ENCODE measurements at regions not wholly inside any gene's neighbourhood (a gene's known extent, or its start where the extent isn't known, plus 50 kb on each side); places are given as distances from the start of the nearest gene placed in this dataset.

DNA sequence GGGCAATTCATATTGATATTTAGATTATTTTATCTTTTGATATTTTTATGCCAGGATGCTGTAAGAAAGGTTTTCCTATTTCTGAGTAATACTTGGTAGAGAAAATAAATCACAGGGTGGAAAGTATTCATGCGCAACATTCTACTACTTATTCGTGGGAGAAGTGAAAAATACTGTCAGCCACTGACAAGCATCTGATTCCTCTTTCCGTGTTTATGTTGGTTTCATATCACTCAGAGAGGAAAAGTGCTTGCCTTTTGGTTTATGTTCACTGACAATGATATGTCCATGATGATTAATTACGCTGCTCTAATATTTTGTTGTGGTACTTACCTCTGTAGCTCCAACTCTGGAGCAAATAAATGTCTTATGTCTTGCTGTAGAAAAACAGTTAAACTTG, 429.4 kb downstream of the EDEM1 start:
- Histone ChIP-seq H3K27ac (no peak overlapping the region), H3K4me1 (no peaks in the 10 kb centered on the region), H3K9me3 (peaks cover 0 to 7% (median 0%) of the 10 kb centered on the region in 11 donors), H3K4me3 (no peak overlapping the region), H3K27me3 (no peaks in the 10 kb centered on the region), H3K36me3 (no peaks in the 10 kb centered on the region)
- TF ChIP-seq, protein P1, sequence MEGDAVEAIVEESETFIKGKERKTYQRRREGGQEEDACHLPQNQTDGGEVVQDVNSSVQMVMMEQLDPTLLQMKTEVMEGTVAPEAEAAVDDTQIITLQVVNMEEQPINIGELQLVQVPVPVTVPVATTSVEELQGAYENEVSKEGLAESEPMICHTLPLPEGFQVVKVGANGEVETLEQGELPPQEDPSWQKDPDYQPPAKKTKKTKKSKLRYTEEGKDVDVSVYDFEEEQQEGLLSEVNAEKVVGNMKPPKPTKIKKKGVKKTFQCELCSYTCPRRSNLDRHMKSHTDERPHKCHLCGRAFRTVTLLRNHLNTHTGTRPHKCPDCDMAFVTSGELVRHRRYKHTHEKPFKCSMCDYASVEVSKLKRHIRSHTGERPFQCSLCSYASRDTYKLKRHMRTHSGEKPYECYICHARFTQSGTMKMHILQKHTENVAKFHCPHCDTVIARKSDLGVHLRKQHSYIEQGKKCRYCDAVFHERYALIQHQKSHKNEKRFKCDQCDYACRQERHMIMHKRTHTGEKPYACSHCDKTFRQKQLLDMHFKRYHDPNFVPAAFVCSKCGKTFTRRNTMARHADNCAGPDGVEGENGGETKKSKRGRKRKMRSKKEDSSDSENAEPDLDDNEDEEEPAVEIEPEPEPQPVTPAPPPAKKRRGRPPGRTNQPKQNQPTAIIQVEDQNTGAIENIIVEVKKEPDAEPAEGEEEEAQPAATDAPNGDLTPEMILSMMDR (IDR thresholded peaks at IDR 0.05): no peak
- intact Hi-C loops (cut with DNase I): no loop called here
- WGBS, 2 donors: 66 to 75% methylated on average over 4 of the region's 4 CpGs
- no peak for DNase-seq
- ATAC-seq: no peak

DNA sequence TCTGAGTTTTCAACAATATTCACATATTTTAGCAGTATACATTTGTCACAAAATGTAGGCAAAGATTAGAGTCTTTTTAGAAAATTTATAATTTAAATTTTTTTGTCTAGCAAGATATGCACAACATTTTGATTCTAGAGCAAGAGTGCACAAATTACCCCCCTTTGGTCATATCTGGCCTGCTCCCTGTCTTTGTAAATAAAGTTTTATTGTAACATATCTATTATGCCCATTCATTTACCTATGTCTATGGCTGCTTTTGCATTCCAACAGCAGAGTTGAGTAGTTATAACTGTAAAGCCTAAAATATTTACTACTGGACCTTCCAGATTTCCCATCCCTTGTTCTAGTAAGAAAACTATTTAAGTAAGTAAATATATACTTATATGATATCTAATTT, 430.7 kb downstream of the EDEM1 start:
- TF ChIP-seq, protein P1 (IDR thresholded peaks at IDR 0.05): no peak
- no peak overlapping the region for H3K27ac ChIP-seq
- no peak for ATAC-seq
- no peaks in the 10 kb centered on the region for H3K36me3 ChIP-seq
- no peaks in the 10 kb centered on the region for H3K27me3 ChIP-seq
- intact Hi-C loops (cut with DNase I): no loop called here
- H3K4me1 ChIP-seq: no peaks in the 10 kb centered on the region
- H3K9me3 ChIP-seq: peaks cover 0 to 20% (median 2%) of the 10 kb centered on the region in 11 donors
- no peak overlapping the region for H3K4me3 ChIP-seq
- no peak for DNase-seq

DNA sequence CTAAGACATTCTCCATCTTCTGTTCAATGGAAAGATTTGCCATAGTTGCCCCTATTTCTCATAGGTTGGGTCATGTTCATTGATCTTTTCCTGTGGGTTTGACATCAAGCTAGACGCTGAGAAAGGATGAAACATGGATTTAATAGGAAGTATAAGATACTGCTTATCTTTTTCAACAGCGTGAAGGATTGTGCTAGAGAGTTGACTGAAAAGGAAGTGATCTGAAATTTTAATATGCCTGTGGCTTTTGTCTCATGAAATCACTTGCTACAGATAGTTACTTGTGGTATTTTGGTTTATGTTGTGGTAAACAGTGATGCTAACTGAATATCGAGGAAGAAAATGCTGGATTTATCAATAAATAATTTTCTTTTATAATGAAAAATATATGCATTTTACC, 442.9 kb downstream of the EDEM1 start:
- Histone ChIP-seq H3K4me1 (no peaks in the 10 kb centered on the region), H3K4me3 (no peak overlapping the region), H3K27ac (no peak overlapping the region), H3K27me3 (no peaks in the 10 kb centered on the region), H3K36me3 (no peaks in the 10 kb centered on the region), H3K9me3 (peaks cover 0 to 4% (median 0%) of the 10 kb centered on the region in 11 donors)
- DNase-seq (no peak), ATAC-seq (no peak)
- TF ChIP-seq, protein P1 (IDR thresholded peaks at IDR 0.05): no peak
- intact Hi-C loops (cut with DNase I): no loop called here
- WGBS, 2 donors: 57 to 71% methylated on average over 3 of the region's 3 CpGs

DNA sequence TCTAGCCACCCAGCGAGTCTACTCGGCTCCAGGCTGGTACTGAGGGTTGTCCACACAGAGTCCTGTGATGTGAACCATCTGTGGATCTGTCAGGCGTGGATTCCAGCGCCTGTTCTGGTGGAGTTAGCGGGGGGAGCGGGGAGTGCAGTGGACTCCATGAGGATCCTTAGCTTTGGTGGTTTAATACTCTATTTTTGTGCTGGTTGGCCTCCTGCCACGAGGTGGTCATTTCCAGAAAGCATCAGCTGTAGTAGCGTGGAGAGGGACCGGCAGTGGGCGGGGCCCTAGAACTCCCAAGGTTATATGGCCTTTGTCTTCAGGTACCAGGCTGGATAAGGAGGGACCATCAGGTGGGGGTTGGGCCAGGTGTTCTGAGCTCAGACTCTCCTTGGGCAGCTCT, 446.5 kb downstream of the EDEM1 start:
- no peak overlapping the region for H3K4me3 ChIP-seq
- TF ChIP-seq, protein P1 (IDR thresholded peaks at IDR 0.05): no peak
- no peak overlapping the region for H3K27ac ChIP-seq
- DNase-seq (no peak), ATAC-seq (no peak)
- H3K4me1 ChIP-seq: no peaks in the 10 kb centered on the region
- no peaks in the 10 kb centered on the region for H3K27me3 ChIP-seq
- intact Hi-C loops (cut with DNase I): no loop called here
- no peaks in the 10 kb centered on the region for H3K36me3 ChIP-seq
- peaks cover 0 to 21% (median 7%) of the 10 kb centered on the region in 11 donors for H3K9me3 ChIP-seq
- WGBS, 2 donors: 68 to 78% methylated on average over 10 of the region's 10 CpGs

DNA sequence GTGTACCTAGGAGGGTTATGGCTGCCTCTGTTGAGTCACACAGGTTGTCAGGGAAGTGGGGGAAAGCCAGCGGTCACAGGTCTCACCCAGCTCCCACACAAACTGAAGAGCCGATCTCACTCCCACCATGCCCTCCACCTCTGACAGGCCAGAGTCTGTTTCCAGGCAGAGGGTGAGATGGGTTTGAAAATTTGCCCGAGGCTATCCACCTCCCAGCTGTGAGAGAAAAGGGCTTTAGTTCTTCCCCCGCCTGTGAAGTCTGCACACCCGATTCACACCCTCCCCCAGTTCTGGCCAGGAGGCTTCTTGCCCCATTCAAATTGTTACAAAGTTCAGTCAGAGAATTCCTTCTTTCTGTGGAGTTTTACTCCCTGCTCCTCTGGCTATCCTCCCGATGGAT, 446.9 kb downstream of the EDEM1 start:
- no peak overlapping the region for H3K27ac ChIP-seq
- no peaks in the 10 kb centered on the region for H3K27me3 ChIP-seq
- H3K9me3 ChIP-seq: peaks cover 0 to 24% (median 10%) of the 10 kb centered on the region in 11 donors
- H3K36me3 ChIP-seq: no peaks in the 10 kb centered on the region
- ATAC-seq: no peak
- intact Hi-C loops (cut with DNase I): no loop called here
- WGBS, 2 donors: 60 to 78% methylated on average over 6 of the region's 6 CpGs
- TF ChIP-seq, protein P1 (IDR thresholded peaks at IDR 0.05): no peak
- DNase-seq: no peak
- no peaks in the 10 kb centered on the region for H3K4me1 ChIP-seq
- H3K4me3 ChIP-seq: no peak overlapping the region

Measured in heart right ventricle (tissue), 16 donors.